GM04504 (cell line): ENCODE measurements at regions not wholly inside any gene's neighbourhood (a gene's known extent, or its start where the extent isn't known, plus 50 kb on each side); places are given as distances from the start of the nearest gene placed in this dataset.
A peak's percentile ranks its signal among the peaks of the same experiment; 100 is the strongest.

Experiments
- DNase-seq: peaks from one replicate; pipeline ENCODE4 v3.0.0-alpha.2; 2012; ENCODE audit warnings: low read depth

- DNase-seq: no peak
Measured at GRCh38 chrX:114332766-114333165, 251.1 kb upstream of the HTR2C start.

- no peak for DNase-seq
Measured at GRCh38 chrX:114334473-114334982, 249.4 kb upstream of the HTR2C start.

GRCh38 chrX:114338870-114339269 is 245.0 kb upstream of the HTR2C start:
- DNase-seq: no peak

GRCh38 chrX:114344756-114345349 is 239.0 kb upstream of the HTR2C start:
- peak; percentile 11 for DNase-seq

GRCh38 chrX:114361076-114361725 is 222.7 kb upstream of the HTR2C start:
- no peak for DNase-seq

GRCh38 chrX:114363346-114363745 is 220.5 kb upstream of the HTR2C start:
- no peak for DNase-seq

- no peak for DNase-seq
Measured at GRCh38 chrX:114365065-114365834, 218.6 kb upstream of the HTR2C start.

GRCh38 chrX:114372937-114373336 is 210.9 kb upstream of the HTR2C start:
- no peak for DNase-seq

GRCh38 chrX:114390251-114390796 is 193.6 kb upstream of the HTR2C start:
- no peak for DNase-seq
